Lower leg skin (tissue), 3 donors: ENCODE measurements at regions not wholly inside any gene's neighbourhood (a gene's known extent, or its start where the extent isn't known, plus 50 kb on each side); places are given as distances from the start of the nearest gene placed in this dataset.

Experiments used
- CTCF ChIP-seq, 3 donors: fragments of 450-650 bp; IDR thresholded peaks; one replicate each; pipeline ENCODE4 v1.5.1; 2016; ENCODE audit warnings: antibody characterized with exemption in 3 of 3, mild to moderate bottlenecking in 3 of 3, moderate library complexity in 2 of 3
- POLR2A ChIP-seq, 2 donors: fragments of 450-650 bp; IDR thresholded peaks; one replicate each; pipeline ENCODE4 v1.6.1; 2016 to 2017; ENCODE audit warnings: antibody characterized with exemption in 2 of 2, mild to moderate bottlenecking in 1 of 2, moderate library complexity in 1 of 2

GRCh38 chr6:134610411-134610810, 292.5 kb upstream of the SGK1 start:
- no peak for TF ChIP-seq CTCF (IDR thresholded peaks at IDR 0.05)
- no peak for TF ChIP-seq POLR2A (IDR thresholded peaks at IDR 0.05)
